IPS-NIHi11 (cell line): ENCODE measurements at regions not wholly inside any gene's neighbourhood (a gene's known extent, or its start where the extent isn't known, plus 50 kb on each side); places are given as distances from the start of the nearest gene placed in this dataset.

Experiments
- DNase-seq: peaks from one replicate; pipeline ENCODE4 v3.0.0; 2012; ENCODE audit warnings: mixed read lengths, low spot score

- DNase-seq, result no peak
Measured at GRCh38 chr5:158155811-158156505, 297.0 kb upstream of the CLINT1 start.

DNA sequence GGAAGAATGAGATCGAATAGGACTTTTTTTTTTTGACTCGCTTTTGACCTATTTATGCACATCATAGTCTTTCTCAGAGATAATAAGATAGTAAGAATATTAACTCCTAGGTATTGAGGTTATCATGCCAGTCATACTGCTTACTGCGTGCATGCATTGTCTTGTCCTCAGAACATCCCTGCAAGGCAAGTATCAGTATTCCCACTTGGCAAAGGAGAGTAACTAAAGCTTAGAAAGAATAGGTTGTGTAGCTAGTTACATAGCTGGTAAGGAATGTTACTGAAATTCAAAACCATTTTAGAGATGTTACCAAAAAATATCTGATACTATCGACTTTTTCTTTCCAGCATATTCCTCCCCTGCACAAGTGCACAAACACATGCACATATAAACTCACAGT lies 296.1 kb upstream of the CLINT1 start:
- DNase-seq, result no peak

DNA sequence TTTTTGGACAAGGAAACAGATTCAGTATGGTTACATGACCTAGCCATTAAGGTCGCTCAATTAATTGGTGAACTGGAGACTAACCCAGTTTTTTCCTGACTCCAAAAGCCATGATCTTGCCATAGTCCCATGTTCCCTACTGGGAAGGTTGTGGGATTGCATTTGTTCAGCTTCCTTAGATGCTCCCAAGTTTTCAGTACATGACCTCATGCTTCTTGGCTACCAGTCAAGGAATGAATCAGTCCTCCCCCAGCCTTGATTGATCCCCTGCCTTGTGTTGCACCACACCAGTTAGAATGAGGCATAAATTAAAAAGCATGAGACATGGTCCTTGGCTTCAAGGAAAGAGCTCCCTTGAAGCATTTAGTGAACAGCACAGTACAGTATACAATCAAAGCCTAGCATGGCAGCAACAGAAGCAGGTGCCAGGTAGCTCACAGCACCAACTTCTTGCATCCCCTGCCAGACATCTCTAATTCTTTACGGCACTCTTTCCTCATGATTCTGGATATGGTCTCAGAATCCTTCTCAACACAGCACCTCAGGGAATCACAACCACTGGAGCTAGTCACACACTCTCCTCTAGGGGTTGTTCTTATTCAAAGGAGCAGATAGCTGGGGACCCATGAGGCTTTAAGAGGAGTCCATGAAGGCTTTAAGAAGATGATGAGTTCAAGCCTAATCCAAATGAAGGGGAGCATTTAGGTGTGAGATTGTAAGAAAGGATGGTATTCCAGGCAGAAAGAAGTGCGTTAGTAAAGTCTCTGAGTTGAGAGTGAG lies 295.5 kb upstream of the CLINT1 start:
- no peak for DNase-seq

- no peak for DNase-seq
Measured at GRCh38 chr5:158153508-158153907, 294.6 kb upstream of the CLINT1 start.

DNA sequence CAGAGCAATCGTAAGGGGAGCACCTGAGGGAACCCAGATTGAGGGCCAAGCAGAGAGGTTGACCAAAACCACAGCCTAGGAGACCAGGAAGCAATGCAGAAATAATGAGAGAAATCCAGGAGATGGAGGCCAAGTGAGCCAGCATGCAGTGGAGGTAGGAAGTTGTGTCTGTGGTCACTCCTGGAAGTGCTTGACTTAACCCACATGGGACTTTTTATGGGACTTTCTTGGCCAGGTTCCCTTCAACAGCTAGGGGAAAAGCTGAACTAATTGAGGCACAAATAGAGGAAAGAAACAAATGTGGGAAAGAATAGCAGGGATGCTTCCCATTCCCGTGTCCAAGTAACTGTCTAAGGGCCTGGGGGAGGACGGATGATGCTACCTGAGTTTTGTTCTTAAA lies 293.2 kb upstream of the CLINT1 start:
- DNase-seq, result no peak

- DNase-seq, result no peak
Measured at GRCh38 chr5:158147227-158147626, 288.3 kb upstream of the CLINT1 start.

DNA sequence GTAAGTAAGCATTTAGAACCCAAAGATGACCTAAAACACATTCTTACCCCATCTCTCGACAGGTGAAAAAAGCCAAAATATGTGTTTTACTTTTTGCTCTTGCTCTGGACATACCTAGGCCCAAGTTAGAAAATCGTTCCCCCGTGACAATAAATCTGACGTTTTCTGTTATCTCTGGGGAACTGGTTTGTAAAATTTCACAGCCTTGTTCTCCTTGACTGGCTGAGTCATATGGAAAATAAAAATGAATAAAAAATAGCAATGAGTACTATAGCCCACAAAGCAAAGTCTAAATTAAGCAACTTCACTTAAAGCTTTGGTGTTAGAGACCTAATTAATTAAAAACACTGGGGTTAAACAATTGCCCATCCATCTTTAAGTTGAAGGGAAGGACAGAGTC lies 286.9 kb upstream of the CLINT1 start:
- DNase-seq, result no peak

DNA sequence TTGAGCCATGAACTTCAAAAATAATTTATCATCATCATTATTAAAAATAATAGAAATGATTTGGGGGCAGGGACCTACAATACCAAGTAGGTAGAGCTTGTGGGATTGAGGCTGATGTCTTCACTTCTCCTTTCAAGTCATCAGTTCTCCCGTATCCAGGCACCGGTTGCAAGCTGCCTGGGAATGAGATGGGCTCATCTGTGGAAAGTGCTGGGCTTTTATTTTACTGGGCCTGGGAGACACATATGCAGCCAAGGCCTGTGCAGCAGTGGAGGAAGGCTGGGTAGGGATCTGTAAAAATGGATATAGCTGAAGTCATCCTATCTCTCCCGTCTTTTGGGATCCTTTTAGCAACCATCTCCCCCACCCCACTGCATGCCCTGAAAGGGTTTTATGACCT lies 284.1 kb upstream of the CLINT1 start:
- no peak for DNase-seq

DNA sequence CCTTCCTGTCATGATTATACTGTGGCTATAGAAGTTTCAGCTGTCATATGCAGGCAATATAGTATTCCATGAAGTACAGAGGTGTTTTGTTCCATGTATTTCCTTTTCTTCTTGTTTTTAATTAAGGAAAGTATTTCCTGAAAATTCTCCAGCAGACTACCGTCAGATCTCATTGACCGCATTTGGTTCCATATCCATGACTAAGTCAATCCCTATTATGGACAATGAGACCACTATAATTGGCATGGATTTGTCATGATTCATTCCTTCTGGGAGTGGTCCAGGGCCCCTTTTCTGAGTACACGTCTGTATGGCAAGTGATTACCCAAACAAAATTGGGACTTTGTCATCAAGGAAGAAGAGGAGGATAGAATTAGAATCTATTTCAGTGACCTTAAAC lies 283.2 kb upstream of the CLINT1 start:
- DNase-seq, result no peak

- peak; percentile 15 for DNase-seq
Measured at GRCh38 chr5:158140120-158140731, 281.3 kb upstream of the CLINT1 start.

DNA sequence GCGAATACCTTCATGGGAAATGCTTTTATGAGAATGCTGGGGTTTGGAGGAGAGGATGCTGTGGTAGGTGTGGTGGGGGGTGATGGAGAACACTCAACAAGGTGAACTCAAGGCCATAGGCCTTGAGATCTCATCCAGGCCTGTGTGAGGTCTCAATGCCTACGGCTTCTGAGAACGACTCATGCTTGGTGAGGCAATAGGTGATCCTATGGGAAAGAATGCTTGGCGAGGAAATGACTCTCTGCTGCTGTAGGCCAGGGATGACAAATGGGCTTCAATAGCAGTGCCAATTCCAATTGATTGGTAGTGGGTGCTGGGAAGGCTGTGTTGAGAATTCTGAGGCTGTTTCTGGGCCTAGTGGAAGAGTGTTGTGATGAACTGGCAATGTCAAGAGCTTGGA lies 280.2 kb upstream of the CLINT1 start:
- DNase-seq, result no peak

GRCh38 chr5:158135682-158136179 lies 276.8 kb upstream of the CLINT1 start:
- peak; percentile 77 for DNase-seq

DNA sequence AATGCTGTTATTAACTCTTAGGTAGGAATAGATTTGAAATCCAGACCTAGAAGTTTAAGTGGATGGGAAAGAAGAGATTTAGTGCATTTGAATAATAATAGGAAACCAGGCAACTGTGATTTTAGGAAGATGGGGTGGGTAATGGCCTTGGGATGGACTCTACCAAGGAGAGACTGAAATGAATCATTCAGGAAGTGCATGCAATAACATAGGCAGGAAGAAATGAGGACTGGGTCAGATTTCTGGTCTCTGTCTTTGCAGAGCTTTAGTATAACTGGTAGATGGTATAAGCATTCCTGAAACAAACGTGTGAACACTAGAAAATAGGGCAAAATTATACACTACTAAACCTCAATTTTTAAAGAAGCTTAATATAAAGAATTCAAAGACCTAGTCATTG lies 274.4 kb upstream of the CLINT1 start:
- no peak for DNase-seq

DNA sequence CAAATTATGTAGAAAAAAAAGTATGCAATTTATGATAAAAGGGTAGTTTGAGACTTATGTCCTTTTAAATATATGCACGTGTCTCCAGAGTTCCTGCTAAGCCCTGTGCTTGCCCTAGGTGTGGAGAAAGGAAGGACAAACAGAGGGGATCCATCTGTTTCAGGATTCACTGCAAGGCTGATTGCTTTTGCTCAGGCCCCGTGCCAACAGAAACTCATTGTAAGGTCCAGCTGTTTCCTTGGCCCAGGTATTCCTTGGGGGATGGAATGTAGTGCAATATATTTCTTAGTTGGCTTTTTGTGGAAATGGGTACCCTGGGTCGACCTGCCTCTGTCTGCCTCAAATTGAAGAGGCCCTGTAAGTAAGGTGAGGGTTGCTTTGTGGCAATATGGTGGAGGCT lies 268.6 kb upstream of the CLINT1 start:
- DNase-seq, result no peak

DNA sequence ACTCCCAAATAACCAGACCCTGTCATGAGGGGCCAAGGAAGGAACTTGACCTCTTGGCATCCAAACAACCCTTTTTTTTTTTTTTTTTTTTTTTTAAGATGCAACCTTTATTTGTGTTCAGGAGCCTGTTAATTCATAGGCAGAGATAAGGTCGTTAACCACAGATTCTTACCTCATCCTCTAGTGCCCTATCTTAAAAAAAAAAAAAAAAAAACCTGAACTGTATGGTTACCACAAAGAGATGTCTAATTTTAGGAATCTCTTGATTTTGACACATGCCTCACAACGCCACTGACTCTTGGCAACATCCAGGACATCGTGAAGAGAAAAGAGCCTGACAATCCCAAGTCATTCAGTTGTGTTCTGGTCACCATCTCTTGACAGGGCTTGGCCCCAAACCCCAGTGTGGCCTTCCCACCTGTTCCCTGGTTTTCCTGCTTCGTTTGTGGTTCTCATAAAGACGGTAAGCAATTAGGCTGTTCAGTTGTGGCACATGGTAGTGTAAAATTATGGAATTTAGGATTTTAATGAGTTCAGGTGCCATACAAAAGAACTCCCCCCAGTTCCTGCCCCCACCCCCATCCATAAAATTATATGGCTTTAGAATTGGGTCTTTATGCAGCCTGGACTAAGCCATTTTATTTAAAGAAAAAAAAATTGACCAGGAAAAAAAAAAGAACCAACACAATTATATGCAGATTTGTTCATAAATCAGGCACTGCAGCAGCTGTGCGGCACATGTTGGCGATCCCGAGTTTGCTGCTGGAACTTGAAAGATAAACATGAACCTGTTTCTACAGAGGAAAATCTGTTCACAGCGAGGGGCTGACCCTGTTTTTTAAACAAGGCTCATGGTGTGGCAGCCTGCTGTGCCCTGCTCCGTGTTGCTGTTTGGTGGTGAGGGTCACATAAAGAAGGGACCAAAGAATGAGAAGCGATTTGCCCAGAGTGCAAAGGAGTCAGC lies 267.8 kb upstream of the CLINT1 start:
- no peak for DNase-seq

DNA sequence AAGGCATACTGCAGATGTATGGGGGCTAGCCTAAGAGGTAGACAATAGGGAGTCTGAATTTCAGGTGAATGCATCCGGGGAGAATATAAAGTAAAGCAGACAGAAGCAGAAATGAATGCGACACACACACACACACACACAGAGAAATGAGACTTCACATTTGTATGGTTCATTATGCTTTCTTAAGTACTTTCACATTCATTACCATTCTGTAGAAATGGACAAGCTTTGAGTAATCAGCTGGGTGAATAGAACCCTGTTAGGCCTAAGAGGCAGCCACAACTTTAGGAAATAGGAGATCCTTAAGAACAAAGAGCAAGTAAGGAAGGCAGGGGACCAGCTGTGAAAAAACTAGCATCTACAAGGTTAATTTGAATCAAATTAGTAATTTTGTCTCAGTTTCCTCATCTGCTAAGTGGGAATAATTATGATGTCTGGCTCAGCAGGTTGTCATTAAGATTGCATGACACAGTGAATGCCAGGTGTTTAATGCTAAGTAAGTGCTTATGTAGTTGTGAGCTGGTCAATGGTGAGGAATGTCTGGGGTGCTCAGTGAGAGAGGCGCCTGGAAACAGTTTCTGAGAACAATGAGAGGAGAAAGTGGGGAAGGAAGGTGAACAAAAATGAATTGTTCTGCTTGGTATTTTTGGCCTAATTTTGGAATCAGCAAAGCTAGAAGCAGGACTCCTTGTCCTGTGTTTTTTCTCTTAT lies 265.8 kb upstream of the CLINT1 start:
- DNase-seq, result no peak

GRCh38 chr5:158123595-158123994 lies 264.6 kb upstream of the CLINT1 start:
- DNase-seq, result no peak

DNA sequence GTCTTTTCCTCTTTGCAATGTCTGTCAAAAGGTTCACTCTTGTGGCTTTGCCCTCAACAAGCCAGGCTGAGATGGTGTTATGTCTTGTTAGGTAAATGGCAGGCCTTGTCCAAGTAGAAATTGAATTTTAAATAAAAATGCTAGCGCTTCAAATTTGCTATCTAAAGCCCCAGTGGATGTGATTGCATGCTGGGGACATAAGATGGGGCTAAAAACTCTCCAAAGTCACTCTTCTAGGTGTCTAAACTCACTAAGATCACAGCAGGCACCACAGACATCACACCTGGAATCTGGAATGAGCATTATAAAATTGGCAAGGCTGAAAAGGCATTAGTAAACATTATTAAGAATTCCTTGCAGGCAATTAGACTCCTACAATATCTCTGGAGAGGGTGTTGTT lies 262.7 kb upstream of the CLINT1 start:
- no peak for DNase-seq

GRCh38 chr5:158120760-158121159 lies 261.8 kb upstream of the CLINT1 start:
- no peak for DNase-seq

GRCh38 chr5:158119961-158120723 lies 261.2 kb upstream of the CLINT1 start:
- no peak for DNase-seq
